ENCODE measurements at regions not wholly inside any gene's neighbourhood (a gene's known extent, or its start where the extent isn't known, plus 50 kb on each side); places are given as distances from the start of the nearest gene placed in this dataset.

DNA sequence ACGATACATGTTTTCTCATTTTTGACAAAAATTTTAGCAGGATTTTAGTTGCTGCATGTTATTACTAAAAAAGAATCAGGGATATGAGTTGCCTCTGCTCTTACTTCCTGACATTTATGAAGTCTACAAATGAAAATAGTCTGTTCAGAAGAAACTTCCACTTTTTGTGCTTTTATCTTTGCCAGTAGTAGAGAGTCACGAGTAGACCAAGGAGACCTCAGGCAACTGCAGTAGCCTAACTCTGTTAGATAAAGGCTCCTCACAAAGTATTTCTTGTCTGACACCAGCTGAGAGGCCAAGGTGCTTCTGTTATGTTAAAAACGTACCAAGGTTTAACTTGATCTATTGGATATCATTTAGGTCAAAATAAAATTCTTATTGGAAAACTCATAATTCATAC is 333.9 kb downstream of the NR2F1-AS1 start:
- H3K4me1 ChIP-seq, result peaks cover 0 to 6% (median 0%) of the 10 kb centered on the region in 9 donors
- WGBS, 2 donors, result 60 to 62% methylated on average over 3 of the region's 3 CpGs
- intact Hi-C loops (cut with DNase I), result no loop called here
- H3K36me3 ChIP-seq, result no peaks in the 10 kb centered on the region
- ATAC-seq (peak in 1 of 8 donors; percentile 33), DNase-seq (no peak)
- TF ChIP-seq, protein P1, sequence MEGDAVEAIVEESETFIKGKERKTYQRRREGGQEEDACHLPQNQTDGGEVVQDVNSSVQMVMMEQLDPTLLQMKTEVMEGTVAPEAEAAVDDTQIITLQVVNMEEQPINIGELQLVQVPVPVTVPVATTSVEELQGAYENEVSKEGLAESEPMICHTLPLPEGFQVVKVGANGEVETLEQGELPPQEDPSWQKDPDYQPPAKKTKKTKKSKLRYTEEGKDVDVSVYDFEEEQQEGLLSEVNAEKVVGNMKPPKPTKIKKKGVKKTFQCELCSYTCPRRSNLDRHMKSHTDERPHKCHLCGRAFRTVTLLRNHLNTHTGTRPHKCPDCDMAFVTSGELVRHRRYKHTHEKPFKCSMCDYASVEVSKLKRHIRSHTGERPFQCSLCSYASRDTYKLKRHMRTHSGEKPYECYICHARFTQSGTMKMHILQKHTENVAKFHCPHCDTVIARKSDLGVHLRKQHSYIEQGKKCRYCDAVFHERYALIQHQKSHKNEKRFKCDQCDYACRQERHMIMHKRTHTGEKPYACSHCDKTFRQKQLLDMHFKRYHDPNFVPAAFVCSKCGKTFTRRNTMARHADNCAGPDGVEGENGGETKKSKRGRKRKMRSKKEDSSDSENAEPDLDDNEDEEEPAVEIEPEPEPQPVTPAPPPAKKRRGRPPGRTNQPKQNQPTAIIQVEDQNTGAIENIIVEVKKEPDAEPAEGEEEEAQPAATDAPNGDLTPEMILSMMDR (IDR thresholded peaks at IDR 0.05), result no peak
- no peaks in the 10 kb centered on the region for H3K9me3 ChIP-seq
- H3K27me3 ChIP-seq, result no peaks in the 10 kb centered on the region
- H3K27ac ChIP-seq, result peak overlapping the region in 2 of 10 donors; percentile 1 to 52
- H3K4me3 ChIP-seq, result no peak overlapping the region

DNA sequence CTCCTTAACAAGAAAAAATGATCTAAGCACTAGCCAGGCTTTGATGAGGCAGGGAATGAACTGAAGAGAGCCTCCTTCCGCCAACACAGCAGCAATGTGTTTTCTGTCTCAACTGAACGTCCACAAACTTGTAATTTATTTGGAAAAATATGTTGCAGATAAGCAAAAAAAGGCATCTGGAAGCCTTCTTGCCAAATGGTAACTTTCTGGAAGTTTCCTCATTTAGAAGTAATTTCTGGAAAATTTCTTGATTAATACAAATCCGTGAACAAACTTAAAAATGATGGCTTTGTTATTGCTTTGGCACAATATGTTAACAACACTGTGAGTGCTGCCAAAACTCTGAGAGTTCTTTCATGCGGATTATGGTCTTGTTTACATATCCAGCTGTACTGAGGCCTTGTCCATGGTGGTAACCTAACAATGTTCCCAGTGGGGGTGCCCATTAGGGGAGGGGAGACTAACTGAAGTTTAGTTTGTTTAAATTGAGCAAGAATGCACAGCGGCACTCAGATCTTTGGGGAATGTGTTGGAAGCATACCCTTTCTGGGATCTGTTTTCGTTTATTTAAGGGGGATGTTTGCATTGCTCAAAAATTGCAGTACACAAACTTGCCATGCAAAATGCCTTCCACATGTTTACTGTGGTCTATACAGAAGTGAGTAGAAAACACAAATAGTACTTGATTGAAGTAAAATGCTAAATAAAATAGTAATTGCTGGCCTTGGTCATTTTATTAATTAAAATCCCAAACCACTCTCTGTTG is 334.7 kb downstream of the NR2F1-AS1 start:
- H3K9me3 ChIP-seq, result no peaks in the 10 kb centered on the region
- H3K4me3 ChIP-seq, result no peak overlapping the region
- peak overlapping the region in 4 of 10 donors; percentile 1 to 52 (median 15) for H3K27ac ChIP-seq
- 59 to 64% methylated on average over 6 of the region's 6 CpGs for WGBS, 2 donors
- no peaks in the 10 kb centered on the region for H3K27me3 ChIP-seq
- DNase-seq, result no peak
- TF ChIP-seq, protein P1 (IDR thresholded peaks at IDR 0.05), result no peak
- no peaks in the 10 kb centered on the region for H3K36me3 ChIP-seq
- peaks cover 0 to 6% (median 0%) of the 10 kb centered on the region in 9 donors for H3K4me1 ChIP-seq
- peak in 6 of 8 donors; percentile 60 to 73 (median 63) for ATAC-seq
- intact Hi-C loops (cut with DNase I), result no loop called here

DNA sequence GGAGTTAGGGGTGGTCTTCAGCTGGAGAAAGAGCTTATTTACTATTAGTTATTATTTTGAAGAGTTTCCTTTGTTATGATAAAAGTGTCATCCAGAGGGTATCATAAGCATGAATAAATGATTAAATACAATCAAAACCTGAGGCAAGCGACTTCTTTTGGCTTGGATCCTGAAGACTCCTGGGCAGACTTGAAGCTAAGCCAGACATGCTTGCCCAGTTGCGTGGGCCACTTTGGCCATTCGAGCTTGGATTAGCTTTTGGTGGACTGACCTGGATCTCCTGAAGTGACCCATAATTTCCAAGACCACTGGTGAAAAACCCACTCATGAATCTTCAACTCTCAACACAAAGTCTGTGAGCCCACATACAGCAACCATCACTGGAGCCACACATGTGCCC is 335.8 kb downstream of the NR2F1-AS1 start:
- Histone ChIP-seq H3K4me1 (peaks cover 0 to 6% (median 0%) of the 10 kb centered on the region in 9 donors), H3K27ac (peak overlapping the region in 2 of 10 donors; percentile 15 to 28), H3K27me3 (no peaks in the 10 kb centered on the region), H3K4me3 (no peak overlapping the region), H3K9me3 (no peaks in the 10 kb centered on the region), H3K36me3 (no peaks in the 10 kb centered on the region)
- intact Hi-C loops (cut with DNase I), result no loop called here
- TF ChIP-seq, protein P1 (IDR thresholded peaks at IDR 0.05), result no peak
- ATAC-seq, result no peak
- WGBS, 2 donors, result 89 to 93% methylated on average over 3 of the region's 3 CpGs
- no peak for DNase-seq

DNA sequence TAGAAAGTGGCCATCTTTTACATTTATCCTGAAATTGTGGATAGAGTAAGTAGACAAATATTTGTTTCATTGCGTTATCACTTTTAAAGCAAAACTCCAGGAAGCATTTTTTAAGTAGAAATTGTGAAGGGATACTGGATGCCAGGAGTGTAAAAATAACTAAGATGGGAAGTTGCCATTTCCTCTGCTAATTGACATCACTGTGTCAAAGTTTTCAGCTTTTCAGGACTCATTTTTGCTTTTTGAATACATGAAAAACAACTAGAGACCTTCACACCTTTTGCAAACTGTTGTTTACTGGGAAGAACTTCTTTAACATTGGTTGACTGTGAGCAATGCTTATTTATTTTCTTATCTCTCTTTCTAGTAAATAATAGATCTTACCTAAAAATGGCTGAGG is 337.5 kb downstream of the NR2F1-AS1 start:
- H3K27ac ChIP-seq, result no peak overlapping the region

More for the DNA sequence above, 337.5 kb downstream of the NR2F1-AS1 start:
- DNase-seq (no peak), ATAC-seq (no peak)
- no peaks in the 10 kb centered on the region for H3K27me3 ChIP-seq
- peaks cover 0 to 6% (median 0%) of the 10 kb centered on the region in 9 donors for H3K4me1 ChIP-seq
- intact Hi-C loops (cut with DNase I), result no loop called here
- TF ChIP-seq, protein P1 (IDR thresholded peaks at IDR 0.05), result no peak
- WGBS, 2 donors, result 58 to 64% methylated on average over 1 of the region's 1 CpG
- H3K36me3 ChIP-seq, result no peaks in the 10 kb centered on the region
- H3K4me3 ChIP-seq, result no peak overlapping the region
- no peaks in the 10 kb centered on the region for H3K9me3 ChIP-seq

All from heart right ventricle (tissue), 16 donors.